ENCODE measurements at regions not wholly inside any gene's neighbourhood (a gene's known extent, or its start where the extent isn't known, plus 50 kb on each side); places are given as distances from the start of the nearest gene placed in this dataset.
"Not testable (repeated sequence)": the region's sequence is repeated elsewhere in the genome, so short reads cannot be mapped to it uniquely, and the experiment has no call there.

GRCh38 chr18:41865796-41866195 is 89.2 kb upstream of the PIK3C3 start:
- H3K9me3 Mint-ChIP-seq (ENCODE audit: low read depth); H3K4me1 Mint-ChIP-seq; H3K4me3 Mint-ChIP-seq; intact Hi-C loops (cut with DNase I, micrococcal nuclease); H3K27ac Mint-ChIP-seq; H3K27me3 Mint-ChIP-seq; CTCF ChIA-PET; ATAC-seq; H3K36me3 Mint-ChIP-seq (ENCODE audit: low read depth); DNase-seq: not testable (repeated sequence)
- POLR2A ChIA-PET = interaction anchor here (0.6 kb wide), 1 partner anchor 45 kb away, joined by 4 read pairs; no protein-coding TSS in a partner anchor

GRCh38 chr18:41864216-41864615 is 90.8 kb upstream of the PIK3C3 start:
- ChIA-PET CTCF (interaction anchor here (0.7 kb wide), 1 partner anchor 171 kb away, joined by 3 read pairs; no protein-coding TSS in a partner anchor), POLR2A (no interaction called here)
- ATAC-seq (no peak), DNase-seq (no peak)
- H3K27me3 Mint-ChIP-seq = peaks cover 2% of the 10 kb centered on the region
- no peak overlapping the region for H3K4me3 Mint-ChIP-seq
- H3K4me1 Mint-ChIP-seq = no peaks in the 10 kb centered on the region
- no peaks in the 10 kb centered on the region for H3K9me3 Mint-ChIP-seq (ENCODE audit: low read depth)
- no peaks in the 10 kb centered on the region for H3K36me3 Mint-ChIP-seq (ENCODE audit: low read depth)
- no peak overlapping the region for H3K27ac Mint-ChIP-seq
- intact Hi-C loops (cut with DNase I, micrococcal nuclease) = no loop called here

- Mint-ChIP-seq H3K27me3 (peaks cover 2% of the 10 kb centered on the region), H3K36me3 (ENCODE audit: low read depth) (no peaks in the 10 kb centered on the region), H3K4me3 (no peak overlapping the region), H3K27ac (no peak overlapping the region), H3K9me3 (ENCODE audit: low read depth) (no peaks in the 10 kb centered on the region), H3K4me1 (no peaks in the 10 kb centered on the region)
- ChIA-PET POLR2A (no interaction called here), CTCF (no interaction called here)
- ATAC-seq (no peak), DNase-seq (no peak)
- intact Hi-C loops (cut with DNase I, micrococcal nuclease) = no loop called here
Measured at GRCh38 chr18:41862921-41863320, 92.1 kb upstream of the PIK3C3 start.

DNA sequence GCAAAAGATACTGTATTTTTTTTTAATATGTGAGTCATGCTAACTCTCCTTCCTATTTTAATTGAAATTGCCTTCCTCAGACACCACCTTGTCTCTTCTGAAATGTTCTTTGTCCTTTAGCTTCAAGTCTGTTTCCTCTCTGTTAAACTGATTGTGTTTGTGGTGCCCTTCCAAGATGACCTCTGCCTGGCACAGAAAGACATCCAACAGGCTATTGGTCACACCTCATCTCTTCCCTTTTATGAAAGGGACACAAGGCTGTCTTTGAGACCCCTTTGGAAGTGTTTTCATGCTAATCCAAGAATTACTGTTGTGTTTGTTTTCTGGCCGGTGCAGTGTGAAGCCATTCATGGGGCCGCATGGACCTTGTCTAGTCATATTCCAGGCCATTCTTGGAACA is 94.0 kb upstream of the PIK3C3 start:
- ATAC-seq = no peak
- H3K4me3 Mint-ChIP-seq = no peak overlapping the region
- ChIA-PET CTCF (interaction anchor here (0.8 kb wide), 1 partner anchor 12 kb away, joined by 4 read pairs; no protein-coding TSS in a partner anchor), POLR2A (no interaction called here)
- H3K27me3 Mint-ChIP-seq = peaks cover 2% of the 10 kb centered on the region
- H3K36me3 Mint-ChIP-seq (ENCODE audit: low read depth) = no peaks in the 10 kb centered on the region
- DNase-seq = no peak
- H3K4me1 Mint-ChIP-seq = no peaks in the 10 kb centered on the region
- intact Hi-C loops (cut with DNase I, micrococcal nuclease) = no loop called here
- H3K27ac Mint-ChIP-seq = no peak overlapping the region
- no peaks in the 10 kb centered on the region for H3K9me3 Mint-ChIP-seq (ENCODE audit: low read depth)

- POLR2A ChIA-PET = no interaction called here
- no peaks in the 10 kb centered on the region for H3K36me3 Mint-ChIP-seq (ENCODE audit: low read depth)
- no peak for ATAC-seq
- CTCF ChIA-PET = interaction anchor here (0.7 kb wide), 3 partner anchors 37 to 289 kb away, joined by 3 read pairs; no protein-coding TSS in a partner anchor
- no peak overlapping the region for H3K4me3 Mint-ChIP-seq
- no peaks in the 10 kb centered on the region for H3K9me3 Mint-ChIP-seq (ENCODE audit: low read depth)
- peaks cover 4% of the 10 kb centered on the region for H3K27me3 Mint-ChIP-seq
- H3K4me1 Mint-ChIP-seq = no peaks in the 10 kb centered on the region
- DNase-seq = no peak
- no peak overlapping the region for H3K27ac Mint-ChIP-seq
- intact Hi-C loops (cut with DNase I, micrococcal nuclease) = no loop called here
Measured at GRCh38 chr18:41858761-41859555, 96.1 kb upstream of the PIK3C3 start.

GRCh38 chr18:41853280-41853679 is 101.8 kb upstream of the PIK3C3 start:
- H3K4me3 Mint-ChIP-seq = no peak overlapping the region
- intact Hi-C loops (cut with DNase I, micrococcal nuclease) = no loop called here
- H3K9me3 Mint-ChIP-seq (ENCODE audit: low read depth) = no peaks in the 10 kb centered on the region
- no peaks in the 10 kb centered on the region for H3K4me1 Mint-ChIP-seq
- ChIA-PET CTCF (interaction anchor here (0.6 kb wide), 1 partner anchor 1534 kb away, joined by 4 read pairs; no protein-coding TSS in a partner anchor), POLR2A (no interaction called here)
- H3K27me3 Mint-ChIP-seq = peaks cover 12% of the 10 kb centered on the region
- DNase-seq = no peak
- H3K36me3 Mint-ChIP-seq (ENCODE audit: low read depth) = no peaks in the 10 kb centered on the region
- no peak for ATAC-seq
- no peak overlapping the region for H3K27ac Mint-ChIP-seq

DNA sequence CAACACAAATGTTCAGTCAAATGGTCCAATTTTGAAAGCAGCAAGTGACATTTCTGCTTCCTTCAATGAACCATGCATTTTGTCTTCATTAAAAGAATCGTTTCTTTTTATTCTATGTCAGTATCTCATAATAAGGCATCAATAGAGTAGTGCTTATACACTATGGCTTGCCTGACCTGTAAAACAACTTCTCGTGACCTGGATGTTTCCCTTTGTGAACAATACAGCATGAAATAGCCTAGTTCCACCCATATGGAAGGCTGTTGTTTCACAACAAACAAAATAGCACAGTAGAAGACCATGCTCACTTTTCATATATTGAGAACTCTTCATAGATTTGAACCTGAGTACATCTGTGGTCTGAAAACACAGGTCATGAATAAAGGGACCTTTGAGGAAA is 104.3 kb upstream of the PIK3C3 start:
- DNase-seq (no peak), ATAC-seq (no peak)
- intact Hi-C loops (cut with DNase I, micrococcal nuclease) = no loop called here

GRCh38 chr18:41849632-41850031 is 105.4 kb upstream of the PIK3C3 start:
- no peaks in the 10 kb centered on the region for H3K9me3 Mint-ChIP-seq (ENCODE audit: low read depth)

More for the DNA sequence above, 104.3 kb upstream of the PIK3C3 start:
- ChIA-PET CTCF (interaction anchor here (1.1 kb wide), 1 partner anchor 58 kb away, joined by 3 read pairs; no protein-coding TSS in a partner anchor), POLR2A (no interaction called here)
- Mint-ChIP-seq H3K4me1 (no peaks in the 10 kb centered on the region), H3K9me3 (ENCODE audit: low read depth) (no peaks in the 10 kb centered on the region), H3K4me3 (no peak overlapping the region), H3K27me3 (peaks cover 16% of the 10 kb centered on the region), H3K36me3 (ENCODE audit: low read depth) (no peaks in the 10 kb centered on the region), H3K27ac (no peak overlapping the region)

GRCh38 chr18:41845563-41845962 is 109.5 kb upstream of the PIK3C3 start:
- DNase-seq = no peak
- H3K27ac Mint-ChIP-seq = no peak overlapping the region
- peaks cover 11% of the 10 kb centered on the region for H3K27me3 Mint-ChIP-seq
- intact Hi-C loops (cut with DNase I, micrococcal nuclease) = no loop called here
- ChIA-PET POLR2A (no interaction called here), CTCF (no interaction called here)
- ATAC-seq = no peak
- H3K9me3 Mint-ChIP-seq (ENCODE audit: low read depth) = no peaks in the 10 kb centered on the region
- H3K4me1 Mint-ChIP-seq = no peaks in the 10 kb centered on the region
- no peak overlapping the region for H3K4me3 Mint-ChIP-seq
- H3K36me3 Mint-ChIP-seq (ENCODE audit: low read depth) = no peaks in the 10 kb centered on the region

More at GRCh38 chr18:41849632-41850031, 105.4 kb upstream of the PIK3C3 start:
- Mint-ChIP-seq H3K27me3 (peaks cover 14% of the 10 kb centered on the region), H3K4me3 (no peak overlapping the region), H3K36me3 (ENCODE audit: low read depth) (no peaks in the 10 kb centered on the region), H3K27ac (no peak overlapping the region), H3K4me1 (no peaks in the 10 kb centered on the region)
- no peak for DNase-seq
- ATAC-seq = no peak
- POLR2A ChIA-PET = no interaction called here
- CTCF ChIA-PET = interaction anchor here (1.2 kb wide), 1 partner anchor 11 kb away, joined by 4 read pairs; no protein-coding TSS in a partner anchor
- intact Hi-C loops (cut with DNase I, micrococcal nuclease) = no loop called here

GRCh38 chr18:41842886-41843285 is 112.1 kb upstream of the PIK3C3 start:
- intact Hi-C loops (cut with DNase I, micrococcal nuclease) = no loop called here
- H3K4me1 Mint-ChIP-seq = no peaks in the 10 kb centered on the region
- ChIA-PET CTCF (no interaction called here), POLR2A (no interaction called here)
- H3K4me3 Mint-ChIP-seq = no peak overlapping the region
- H3K27me3 Mint-ChIP-seq = peaks cover 6% of the 10 kb centered on the region
- DNase-seq = no peak
- H3K9me3 Mint-ChIP-seq (ENCODE audit: low read depth) = no peaks in the 10 kb centered on the region
- H3K27ac Mint-ChIP-seq = no peak overlapping the region
- H3K36me3 Mint-ChIP-seq (ENCODE audit: low read depth) = no peaks in the 10 kb centered on the region
- no peak for ATAC-seq

- DNase-seq (no peak), ATAC-seq (no peak)
- Mint-ChIP-seq H3K4me1 (no peaks in the 10 kb centered on the region), H3K4me3 (no peak overlapping the region), H3K27ac (no peak overlapping the region), H3K27me3 (peaks cover 4% of the 10 kb centered on the region), H3K36me3 (ENCODE audit: low read depth) (no peaks in the 10 kb centered on the region), H3K9me3 (ENCODE audit: low read depth) (no peaks in the 10 kb centered on the region)
- POLR2A ChIA-PET = no interaction called here
- CTCF ChIA-PET = interaction anchor here (0.6 kb wide), 1 partner anchor 77 kb away, joined by 3 read pairs; no protein-coding TSS in a partner anchor
- intact Hi-C loops (cut with DNase I, micrococcal nuclease) = no loop called here
Measured at GRCh38 chr18:41829647-41830516, 125.2 kb upstream of the PIK3C3 start.

All from activated CD4-positive, alpha-beta T cell treated with anti-CD3 and anti-CD28 coated beads for 36 hours (primary cell).